ENCODE measurements at regions not wholly inside any gene's neighbourhood (a gene's known extent, or its start where the extent isn't known, plus 50 kb on each side); places are given as distances from the start of the nearest gene placed in this dataset.

- H3K4me3 ChIP-seq = no peak overlapping the region
- DNase-seq (no peak), ATAC-seq (no peak)
- H3K27ac ChIP-seq = no peak overlapping the region
- TF ChIP-seq CTCF (IDR thresholded peaks at IDR 0.05) (no peak), POLR2A (IDR thresholded peaks at IDR 0.05) (no peak)
- H3K9me3 ChIP-seq = no peaks in the 10 kb centered on the region
- no peaks in the 10 kb centered on the region for H3K4me1 ChIP-seq
- no peaks in the 10 kb centered on the region for H3K36me3 ChIP-seq (replicated peaks in 1 of 2; ENCODE audit: insufficient read depth in 1 of 2, low read depth in 2 of 2)
- no peaks in the 10 kb centered on the region for H3K27me3 ChIP-seq
- intact Hi-C loops (cut with DNase I) = no loop called here
Observed at GRCh38 chr6:148154668-148155067, 188.0 kb upstream of the SASH1 start.

- TF ChIP-seq POLR2A (IDR thresholded peaks at IDR 0.05) (no peak), CTCF (IDR thresholded peaks at IDR 0.05) (no peak)
- Histone ChIP-seq H3K9me3 (no peaks in the 10 kb centered on the region), H3K27me3 (no peaks in the 10 kb centered on the region), H3K4me1 (no peaks in the 10 kb centered on the region), H3K27ac (no peak overlapping the region), H3K36me3 (replicated peaks in 1 of 2; ENCODE audit: insufficient read depth in 1 of 2, low read depth in 2 of 2) (no peaks in the 10 kb centered on the region), H3K4me3 (no peak overlapping the region)
- ATAC-seq = no peak
- intact Hi-C loops (cut with DNase I) = no loop called here
- DNase-seq = no peak
- 63 to 74% methylated on average over 6 of the region's 6 CpGs for WGBS, 2 donors
Observed at GRCh38 chr6:148155293-148155692, 187.3 kb upstream of the SASH1 start.

DNA sequence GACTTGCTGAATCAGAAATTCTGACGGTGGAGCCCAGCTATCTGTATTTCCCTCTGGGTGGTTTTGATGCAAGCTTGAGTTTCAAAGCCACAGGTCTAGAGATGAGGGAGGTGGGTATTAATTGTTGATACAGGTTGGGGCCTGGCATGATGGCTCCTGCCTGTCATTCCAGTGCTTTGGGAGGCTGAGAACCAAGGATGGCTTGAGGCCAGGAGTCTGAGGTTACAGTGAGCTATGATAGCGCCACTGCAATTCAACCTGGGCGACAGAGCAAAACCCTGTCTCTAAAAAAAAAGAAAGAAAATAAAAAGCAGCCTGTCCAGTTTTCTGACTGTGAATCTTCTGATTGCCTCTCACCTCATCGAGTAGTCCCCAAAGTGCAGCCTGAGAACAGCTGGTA lies 184.8 kb upstream of the SASH1 start:
- 82 to 84% methylated on average over 4 of the region's 4 CpGs for WGBS, 2 donors
- H3K27ac ChIP-seq = no peak overlapping the region

DNA sequence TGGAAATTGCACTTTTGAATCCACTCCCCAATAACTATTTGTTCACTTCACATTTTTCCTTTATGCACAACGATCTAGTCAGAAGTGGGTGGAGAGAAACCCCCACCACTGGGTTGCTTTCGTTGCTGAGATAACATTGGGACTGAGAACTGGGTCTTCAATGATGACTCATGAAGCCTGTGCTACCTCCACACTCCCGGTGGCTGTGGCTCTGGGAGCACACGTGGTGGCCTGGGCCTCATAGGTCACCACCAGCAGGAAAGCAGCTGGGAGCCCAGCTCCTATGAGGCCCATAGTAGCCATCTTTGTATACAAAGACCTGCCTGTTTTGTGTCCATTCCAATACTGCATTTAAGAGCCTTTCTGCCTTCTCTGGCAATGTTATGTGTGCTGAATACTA lies 178.0 kb upstream of the SASH1 start:
- no peaks in the 10 kb centered on the region for H3K9me3 ChIP-seq
- H3K27ac ChIP-seq = no peak overlapping the region
- H3K36me3 ChIP-seq (replicated peaks in 1 of 2; ENCODE audit: insufficient read depth in 1 of 2, low read depth in 2 of 2) = no peaks in the 10 kb centered on the region
- intact Hi-C loops (cut with DNase I) = loop anchor here (10.0 kb wide), 1 partner anchor 660 kb away; the partner anchor contains the start of gene SAMD5
- H3K27me3 ChIP-seq = no peaks in the 10 kb centered on the region
- DNase-seq = no peak
- no peak overlapping the region for H3K4me3 ChIP-seq
- TF ChIP-seq POLR2A (IDR thresholded peaks at IDR 0.05) (no peak), CTCF (IDR thresholded peaks at IDR 0.05) (no peak)
- no peaks in the 10 kb centered on the region for H3K4me1 ChIP-seq
- 44 to 61% methylated on average over 2 to 4 of the region's 4 CpGs for WGBS, 2 donors
- ATAC-seq = no peak

More for the DNA sequence above, 184.8 kb upstream of the SASH1 start:
- no peak for ATAC-seq
- Histone ChIP-seq H3K27me3 (no peaks in the 10 kb centered on the region), H3K4me3 (no peak overlapping the region), H3K36me3 (replicated peaks in 1 of 2; ENCODE audit: insufficient read depth in 1 of 2, low read depth in 2 of 2) (no peaks in the 10 kb centered on the region), H3K4me1 (no peaks in the 10 kb centered on the region), H3K9me3 (no peaks in the 10 kb centered on the region)
- TF ChIP-seq POLR2A (IDR thresholded peaks at IDR 0.05) = no peak
- no peak for TF ChIP-seq CTCF (IDR thresholded peaks at IDR 0.05)
- no peak for DNase-seq
- intact Hi-C loops (cut with DNase I) = no loop called here

- 32 to 34% methylated on average over 6 of the region's 6 CpGs for WGBS, 2 donors
- ATAC-seq = no peak
- Histone ChIP-seq H3K4me3 (no peak overlapping the region), H3K4me1 (no peaks in the 10 kb centered on the region), H3K36me3 (replicated peaks in 1 of 2; ENCODE audit: insufficient read depth in 1 of 2, low read depth in 2 of 2) (no peaks in the 10 kb centered on the region), H3K27ac (no peak overlapping the region), H3K27me3 (no peaks in the 10 kb centered on the region), H3K9me3 (no peaks in the 10 kb centered on the region)
- intact Hi-C loops (cut with DNase I) = loop anchor here (10.0 kb wide), 1 partner anchor 662 kb away; the partner anchor contains the start of gene SAMD5
- TF ChIP-seq CTCF (IDR thresholded peaks at IDR 0.05) (peak; percentile 29 to 74 (median 69)), POLR2A (IDR thresholded peaks at IDR 0.05) (no peak)
- peak in 1 of 4 donors; percentile 4 for DNase-seq
Observed at GRCh38 chr6:148166339-148166968, 176.2 kb upstream of the SASH1 start.

Measured in body of pancreas (tissue), 4 donors.